ENCODE measurements at regions not wholly inside any gene's neighbourhood (a gene's known extent, or its start where the extent isn't known, plus 50 kb on each side); places are given as distances from the start of the nearest gene placed in this dataset.
"Not testable (repeated sequence)": the region's sequence is repeated elsewhere in the genome, so short reads cannot be mapped to it uniquely, and the experiment has no call there.

- no peak for DNase-seq
Observed at GRCh38 chr1:199058281-199058680, 419.4 kb downstream of the PTPRC start.

- no peak for DNase-seq
Observed at GRCh38 chr1:199064971-199065370, 426.1 kb downstream of the PTPRC start.

GRCh38 chr1:199067483-199067882 is 428.6 kb downstream of the PTPRC start:
- DNase-seq, result no peak

- no peak for DNase-seq
Observed at GRCh38 chr1:199071080-199071479, 432.2 kb downstream of the PTPRC start.

- DNase-seq, result no peak
Observed at GRCh38 chr1:199073166-199073565, 434.3 kb downstream of the PTPRC start.

GRCh38 chr1:199075792-199076191 is 437.0 kb downstream of the PTPRC start:
- no peak for DNase-seq

GRCh38 chr1:199079994-199080393 is 441.2 kb downstream of the PTPRC start:
- no peak for DNase-seq

- no peak for DNase-seq
Observed at GRCh38 chr1:199081739-199082138, 442.9 kb downstream of the PTPRC start.

- DNase-seq, result no peak
Observed at GRCh38 chr1:199082778-199083389, 444.0 kb downstream of the PTPRC start.

GRCh38 chr1:199083680-199084079 is 444.8 kb downstream of the PTPRC start:
- no peak for DNase-seq

- DNase-seq, result no peak
Observed at GRCh38 chr1:199084293-199084692, 445.5 kb downstream of the PTPRC start.

- no peak for DNase-seq
Observed at GRCh38 chr1:199085903-199086302, 447.1 kb downstream of the PTPRC start.

GRCh38 chr1:199087144-199087543 is 448.3 kb downstream of the PTPRC start:
- DNase-seq, result no peak

GRCh38 chr1:199089393-199090122 is 450.7 kb downstream of the PTPRC start:
- DNase-seq, result no peak

- not testable (repeated sequence) for DNase-seq
Observed at GRCh38 chr1:199095628-199096027, 456.8 kb downstream of the PTPRC start.

GRCh38 chr1:199096591-199096990 is 457.8 kb downstream of the PTPRC start:
- no peak for DNase-seq

- DNase-seq, result no peak
Observed at GRCh38 chr1:199098468-199098867, 459.6 kb downstream of the PTPRC start.

GRCh38 chr1:199101139-199101538 is 462.3 kb downstream of the PTPRC start:
- no peak for DNase-seq

GRCh38 chr1:199101635-199102034 is 462.8 kb downstream of the PTPRC start:
- no peak for DNase-seq

- no peak for DNase-seq
Observed at GRCh38 chr1:199102239-199102638, 463.4 kb downstream of the PTPRC start.

GRCh38 chr1:199109160-199109559 is 470.3 kb downstream of the PTPRC start:
- no peak for DNase-seq

- no peak for DNase-seq
Observed at GRCh38 chr1:199112365-199112764, 473.5 kb downstream of the PTPRC start.

- peak in 1 of 2 experiments; percentile 4 for DNase-seq
Observed at GRCh38 chr1:199113265-199113869, 474.5 kb downstream of the PTPRC start.

GRCh38 chr1:199116488-199116887 is 477.6 kb downstream of the PTPRC start:
- no peak for DNase-seq

Measured in NCI-H187 (cell line).